OCI-LY1 (cell line): ENCODE measurements at regions not wholly inside any gene's neighbourhood (a gene's known extent, or its start where the extent isn't known, plus 50 kb on each side); places are given as distances from the start of the nearest gene placed in this dataset.
"Not testable (repeated sequence)": the region's sequence is repeated elsewhere in the genome, so short reads cannot be mapped to it uniquely, and the experiment has no call there.

Experiments
- CTCF ChIP-seq: fragments of 200-600 bp; sonication (generic), shearing (Covaris generic); IDR thresholded peaks from 2 replicates; pipeline ENCODE4 v1.5.1; 2017; ENCODE audit warnings: mild to moderate bottlenecking, antibody characterized with exemption, low read length, moderate library complexity, mixed read lengths
- EZH2 ChIP-seq: fragments of 200-600 bp; sonication (generic), shearing (Covaris generic); IDR thresholded peaks from 2 replicates; pipeline ENCODE4 v1.8.0; 2017; ENCODE audit warnings: borderline replicate concordance, mixed run types, mild to moderate bottlenecking, antibody characterized with exemption, low read length, moderate library complexity, mixed read lengths

- TF ChIP-seq EZH2, CTCF: not testable (repeated sequence)
Measured at GRCh38 chr1:104288322-104288721, 538.6 kb downstream of the AMY1C start.
